ENCODE measurements at regions not wholly inside any gene's neighbourhood (a gene's known extent, or its start where the extent isn't known, plus 50 kb on each side); places are given as distances from the start of the nearest gene placed in this dataset.

DNA sequence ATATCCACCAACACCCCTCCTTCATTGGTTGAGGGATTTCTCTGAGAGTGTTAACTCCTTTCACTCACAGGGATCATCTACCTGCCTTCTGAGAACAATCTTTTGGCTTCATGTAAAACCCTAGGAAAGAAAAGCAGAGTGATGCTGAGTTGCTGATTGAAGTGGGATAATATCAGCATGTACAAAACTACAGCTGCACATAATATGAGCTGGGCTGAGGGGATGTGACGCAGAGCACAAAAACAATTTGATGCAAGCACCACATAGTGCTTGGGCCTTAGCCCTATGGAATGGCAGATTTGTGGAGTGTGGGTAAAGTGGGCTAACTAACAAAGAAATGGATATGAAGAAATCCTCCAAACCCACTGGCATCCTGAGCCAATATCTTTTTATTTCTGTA is 267.6 kb upstream of the KCNH8 start:
- no peak for FAIRE-seq

- FAIRE-seq = no peak
These were observed 275.8 kb upstream of the KCNH8 start for GRCh38 chr3:18872466-18872865.

GRCh38 chr3:18870642-18871041 is 277.7 kb upstream of the KCNH8 start:
- no peak for FAIRE-seq

DNA sequence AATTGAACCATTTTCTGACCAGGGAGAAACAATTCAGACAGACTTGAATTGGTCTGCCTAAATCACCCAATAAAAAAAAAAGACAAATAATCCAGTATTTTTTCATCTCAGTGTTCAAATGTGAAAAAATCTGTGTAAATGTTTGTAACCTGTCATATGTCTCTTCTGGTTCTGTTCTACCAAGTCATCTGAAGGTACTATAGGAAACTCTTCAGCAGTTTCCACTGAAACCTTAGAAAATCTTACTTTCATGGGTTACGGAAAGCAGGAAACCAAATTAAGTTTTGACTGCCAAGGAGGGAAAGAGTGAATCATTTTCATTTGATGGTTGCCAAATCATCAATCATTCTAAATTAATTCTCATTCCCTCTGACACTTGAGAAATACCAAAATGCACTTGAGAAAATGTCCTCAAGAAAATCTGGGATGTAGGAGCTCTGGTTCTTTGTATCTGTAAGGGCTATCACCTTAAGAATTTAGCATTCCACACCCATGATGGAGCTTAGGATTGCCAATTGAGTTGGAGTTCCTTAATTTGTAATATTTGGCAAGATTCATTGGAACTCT is 278.2 kb upstream of the KCNH8 start:
- FAIRE-seq = no peak

- no peak for FAIRE-seq
These were observed 279.2 kb upstream of the KCNH8 start for GRCh38 chr3:18868911-18869689.

DNA sequence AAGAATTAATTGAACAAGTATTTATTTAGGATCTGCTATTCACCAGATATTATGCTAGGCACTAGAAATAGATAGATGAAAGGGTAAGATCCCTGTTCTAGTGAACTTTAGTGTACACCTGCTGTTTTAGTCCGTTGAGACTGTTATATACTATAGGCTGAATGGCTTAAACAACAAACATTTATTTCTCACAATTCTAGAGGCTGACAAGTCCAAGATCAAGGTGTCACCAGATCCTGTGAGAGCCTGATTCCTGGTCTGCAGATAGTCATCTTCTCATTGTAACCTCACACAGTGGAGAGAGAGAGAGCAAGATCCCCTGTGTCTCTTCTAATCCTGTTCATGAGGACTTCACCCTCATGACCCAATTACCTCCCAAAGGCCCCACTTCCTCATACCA is 281.4 kb upstream of the KCNH8 start:
- FAIRE-seq = no peak

DNA sequence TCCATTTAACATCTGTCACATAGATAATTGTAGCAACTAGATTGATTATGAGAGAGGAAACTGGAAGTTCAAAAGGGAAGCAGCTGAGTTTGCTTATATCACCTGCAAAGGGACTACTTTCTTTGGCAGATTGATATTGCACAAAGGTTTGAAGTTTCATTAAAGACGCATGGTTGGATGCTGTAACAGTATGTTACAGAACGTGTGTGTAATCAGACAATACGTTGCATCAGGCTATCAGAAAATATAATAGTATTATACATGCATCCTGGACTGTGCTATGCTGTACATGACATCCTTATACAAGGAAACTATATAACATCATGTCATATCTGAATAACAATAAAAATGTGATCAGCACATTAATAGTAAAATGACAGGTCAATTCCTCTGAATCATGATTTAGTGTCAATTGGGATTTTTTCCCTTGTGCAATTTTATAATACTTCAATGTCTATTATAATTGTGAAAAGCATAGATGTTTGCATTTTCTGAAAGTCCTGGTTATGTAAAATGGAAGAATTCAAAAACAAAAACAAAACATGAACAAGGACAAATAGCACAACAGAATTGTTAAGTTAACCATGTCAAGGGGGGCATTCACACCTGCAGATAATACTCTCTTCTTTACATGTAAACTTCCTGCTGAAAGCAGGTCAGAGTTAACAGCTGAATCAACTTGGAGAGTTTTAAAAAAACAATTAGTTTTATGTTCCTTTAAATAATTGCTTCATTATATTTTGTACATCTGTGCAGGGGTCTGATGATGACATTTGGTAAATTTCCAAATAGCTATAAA is 283.2 kb upstream of the KCNH8 start:
- FAIRE-seq = no peak

DNA sequence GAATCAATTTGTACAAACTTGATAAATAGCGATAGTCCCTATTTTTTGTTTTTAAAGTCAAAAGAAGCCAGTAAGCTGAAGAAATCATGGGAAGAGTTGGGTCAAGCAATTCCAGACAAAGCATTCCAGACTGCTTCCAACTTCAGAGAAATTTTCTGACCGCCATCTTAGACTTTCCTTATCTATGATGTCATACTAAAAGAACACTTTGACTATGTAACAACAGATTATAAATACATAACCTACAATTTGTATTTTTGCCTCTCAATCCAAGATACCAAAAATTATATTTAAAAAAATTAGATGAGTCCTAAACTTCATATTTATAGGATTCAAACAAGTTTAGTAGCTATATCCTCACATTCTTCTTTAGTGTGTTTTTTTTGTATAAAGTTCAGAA is 286.2 kb upstream of the KCNH8 start:
- no peak for FAIRE-seq

GRCh38 chr3:18861137-18861536 is 287.2 kb upstream of the KCNH8 start:
- no peak for FAIRE-seq

DNA sequence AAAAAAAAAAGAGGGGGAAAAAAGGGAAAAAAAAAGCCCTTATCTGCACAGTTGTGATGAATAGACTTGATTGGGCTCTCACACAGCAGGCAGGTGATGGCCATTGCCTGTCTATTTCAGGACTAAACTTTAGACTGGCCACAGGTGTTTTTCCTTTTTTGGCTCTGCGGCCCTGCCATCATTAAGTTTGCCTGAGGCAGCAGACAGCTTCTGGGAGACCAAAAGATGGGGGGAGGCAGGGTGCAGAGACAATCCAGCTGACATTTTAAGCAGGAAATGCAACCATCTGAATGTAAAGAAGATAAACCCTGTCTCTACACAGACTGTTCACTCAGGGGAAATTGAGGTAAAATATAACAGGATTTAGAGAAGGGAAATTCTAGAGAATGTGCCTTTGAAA is 295.0 kb upstream of the KCNH8 start:
- no peak for FAIRE-seq

DNA sequence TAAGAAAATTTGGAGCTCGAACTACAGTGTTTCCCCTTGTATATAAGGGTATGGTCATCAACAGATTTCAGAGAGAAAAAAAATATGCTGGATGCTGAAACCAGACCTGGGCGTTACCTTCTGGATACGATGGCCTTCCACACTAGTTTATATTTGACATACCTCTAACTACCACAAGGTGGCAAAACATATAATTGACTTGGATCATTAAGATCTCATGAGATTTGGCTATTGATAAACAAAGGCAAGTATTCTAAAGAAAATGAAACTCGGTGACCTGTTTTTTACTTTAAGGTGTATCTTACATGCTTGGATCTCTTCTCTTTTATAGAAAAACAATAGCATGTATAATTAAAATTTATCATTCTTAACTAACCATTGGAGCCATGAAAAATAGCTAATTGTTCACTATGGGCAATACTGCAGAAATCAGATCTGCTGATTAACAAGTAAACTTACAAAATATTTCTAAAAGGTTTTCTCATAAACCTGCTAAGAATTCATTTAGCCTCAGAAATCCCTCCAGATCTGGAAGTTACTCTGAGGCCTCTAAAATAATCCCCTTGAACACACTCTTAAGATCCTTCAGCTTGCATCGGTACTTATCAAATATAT is 300.6 kb upstream of the KCNH8 start:
- FAIRE-seq = no peak

- FAIRE-seq = no peak
These were observed 304.3 kb upstream of the KCNH8 start for GRCh38 chr3:18843983-18844382.

GRCh38 chr3:18843188-18843587 is 305.1 kb upstream of the KCNH8 start:
- FAIRE-seq = no peak

- FAIRE-seq = no peak
These were observed 306.6 kb upstream of the KCNH8 start for GRCh38 chr3:18841422-18842343.

- no peak for FAIRE-seq
These were observed 307.7 kb upstream of the KCNH8 start for GRCh38 chr3:18840535-18841137.

DNA sequence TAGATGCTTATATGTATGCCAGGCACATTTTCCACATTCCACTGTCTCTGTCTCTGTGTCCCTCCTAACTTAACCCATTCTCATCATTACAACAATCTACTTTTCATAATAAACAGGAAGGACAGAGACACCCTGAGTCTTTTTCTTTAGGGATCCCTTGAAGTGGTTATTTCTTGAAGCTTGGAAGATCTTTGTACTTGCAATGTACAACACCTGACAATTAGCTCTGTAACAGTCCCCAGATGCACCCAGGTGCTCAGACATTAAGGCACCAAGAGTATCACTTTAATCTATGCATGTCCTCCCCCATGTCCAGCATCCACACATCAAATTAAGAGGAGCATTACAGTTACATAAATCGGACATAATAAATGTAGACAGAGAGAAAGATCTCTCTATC is 309.6 kb upstream of the KCNH8 start:
- FAIRE-seq = no peak

GRCh38 chr3:18837137-18837755 is 311.1 kb upstream of the KCNH8 start:
- FAIRE-seq = no peak

GRCh38 chr3:18835021-18835420 is 313.3 kb upstream of the KCNH8 start:
- FAIRE-seq = no peak

- no peak for FAIRE-seq
These were observed 318.2 kb upstream of the KCNH8 start for GRCh38 chr3:18830087-18830486.

DNA sequence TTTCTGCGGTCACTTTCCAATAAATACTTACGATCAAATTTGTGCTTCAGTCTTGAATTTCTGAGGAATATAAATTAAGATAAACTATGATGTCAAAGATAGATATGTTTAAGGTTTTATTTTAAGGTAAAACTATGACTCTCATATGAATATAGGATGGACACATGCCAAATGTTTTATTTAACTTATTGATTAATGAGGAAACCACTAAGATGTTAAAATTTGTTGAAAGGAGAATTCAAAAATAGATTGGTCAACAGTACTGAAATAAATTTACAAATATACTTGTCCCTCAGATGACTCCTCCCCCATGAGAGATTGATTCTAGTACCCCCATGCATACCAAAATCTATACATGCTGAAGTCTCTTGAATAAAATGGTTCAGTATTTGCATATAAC is 319.7 kb upstream of the KCNH8 start:
- no peak for FAIRE-seq

GRCh38 chr3:18827664-18828063 is 320.6 kb upstream of the KCNH8 start:
- no peak for FAIRE-seq

DNA sequence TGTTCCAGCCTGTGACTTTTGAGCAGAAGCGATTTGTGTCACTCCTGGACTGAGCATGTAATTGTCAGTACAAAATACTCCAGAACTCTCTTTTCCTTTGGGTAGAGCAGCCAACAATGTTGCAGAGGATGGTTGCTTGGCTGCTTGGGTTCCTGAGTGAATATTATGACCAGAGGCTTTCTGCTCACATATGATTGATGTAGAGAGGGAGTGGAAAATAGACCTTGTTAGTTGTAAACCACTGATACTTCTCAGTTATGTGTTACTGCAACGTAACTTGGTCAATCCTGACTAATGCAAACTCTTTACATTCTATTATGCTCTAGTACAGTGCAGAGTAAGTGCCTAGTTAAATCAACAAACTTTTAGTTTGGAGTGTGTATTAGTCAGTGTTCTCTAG is 322.6 kb upstream of the KCNH8 start:
- FAIRE-seq = no peak

Data from G401.6 (cell line).